HepG2 (cell line): ENCODE measurements at regions not wholly inside any gene's neighbourhood (a gene's known extent, or its start where the extent isn't known, plus 50 kb on each side); places are given as distances from the start of the nearest gene placed in this dataset.

Experiments used
- ATAC-seq: fragments of 200-7000 bp; cut with Tn5 transposase; 3 replicates; pipeline ENCODE4 v1.9.1; 2020; ENCODE audit warnings: mild to moderate bottlenecking, moderate library complexity
- BruUV-seq: library from RNA; stranded (reverse); fragments of 400-500 nt; replicated peaks from 2 replicates; lab custom pipeline; 2021; lab: Mats Ljungman, UMichigan
- CTCF ChIA-PET: fragments of 300-600 bp; formaldehyde crosslinking; extraction: SDS; loops from one replicate; lab custom pipeline; 2021; ENCODE audit warnings: low total read pairs, inconsistent platforms, low intra/inter-chr PET ratio; lab: Yijun Ruan, JAX
- POLR2A ChIA-PET: fragments of 350-600 bp; sonication (Branson Sonifier 250); formaldehyde crosslinking; loops from one replicate; lab custom pipeline; 2020; ENCODE audit warnings: antibody characterized with exemption, inconsistent platforms; lab: Yijun Ruan, JAX
- DNase-seq: peaks from one replicate; pipeline ENCODE4 v3.0.0-alpha.2; 2015; ENCODE audit warnings: low spot score
- FAIRE-seq: peaks from 3 replicates; lab custom pipeline; 2011; peaks lifted over from hg19 to GRCh38; lab: Jason Lieb, UNC
- H2AFZ ChIP-seq: one replicate; pipeline ENCODE4 v1.6.1; 2011; ENCODE audit warnings: low read length, inconsistent platforms
- H3K27ac ChIP-seq: fragments of 300-600 bp; 3 replicates; pipeline ENCODE4 v1.8.0; 2011; ENCODE audit warnings: mixed run types, mild to moderate bottlenecking, mixed read lengths, low read length, inconsistent platforms; ENCODE audit not compliant: insufficient read depth; ENCODE audit errors: extremely low read length
- H3K27me3 ChIP-seq, 2 experiments: fragments of 200-600 bp in 1 of 2; 2 replicates in 1 of 2; 3 replicates in 1 of 2; pipeline versions ENCODE4 v1.6.0 to v1.8.0; 2011; ENCODE audit warnings: low read length in 2 of 2, mild to moderate bottlenecking in 2 of 2, moderate library complexity in 2 of 2, inconsistent platforms in 1 of 2; ENCODE audit not compliant: insufficient read depth in 2 of 2, control insufficient read depth in 1 of 2
- H3K36me3 ChIP-seq, 2 experiments: fragments of 200-600 bp in 1 of 2; replicated peaks in 1 of 2; 2 replicates in 1 of 2; 3 replicates in 1 of 2; pipeline versions ENCODE4 v1.5.1 to v1.8.0; 2011; ENCODE audit warnings: low read length in 2 of 2, inconsistent platforms in 1 of 2; ENCODE audit not compliant: insufficient read depth in 2 of 2, control insufficient read depth in 1 of 2
- H3K4me1 ChIP-seq: 2 replicates; pipeline ENCODE4 v1.5.1; 2012; ENCODE audit warnings: low read length, inconsistent platforms; ENCODE audit not compliant: insufficient read depth
- H3K4me2 ChIP-seq: 2 replicates; pipeline ENCODE4 v1.6.0; 2011; ENCODE audit warnings: low read depth, low read length, inconsistent platforms
- H3K4me3 ChIP-seq, 3 experiments: fragments of 200-600 bp in 1 of 3; sonication (generic), shearing (Covaris generic) in 1 of 3; replicated peaks in 1 of 3; 2 replicates each; pipeline ENCODE4 v1.5.1; 2011 to 2016; ENCODE audit warnings: low read length in 3 of 3, inconsistent platforms in 2 of 3, low read depth in 2 of 3, mild to moderate bottlenecking in 2 of 3, control low read depth in 1 of 3, mixed read lengths in 1 of 3; ENCODE audit not compliant: insufficient read depth in 1 of 3
- H3K79me2 ChIP-seq: one replicate; pipeline ENCODE4 v1.6.1; 2011; ENCODE audit warnings: low read length, inconsistent platforms; ENCODE audit not compliant: insufficient read depth
- H3K9ac ChIP-seq: 2 replicates; pipeline ENCODE4 v1.6.0; 2011; ENCODE audit warnings: mild to moderate bottlenecking, low read depth, low read length, inconsistent platforms; ENCODE audit not compliant: insufficient read depth
- H3K9me3 ChIP-seq: 2 replicates; pipeline ENCODE4 v1.5.1; 2012; ENCODE audit warnings: mild to moderate bottlenecking, low read length
- H4K20me1 ChIP-seq: 2 replicates; pipeline ENCODE4 v1.6.0; 2011; ENCODE audit warnings: inconsistent platforms, mild to moderate bottlenecking, low read length, moderate library complexity; ENCODE audit not compliant: insufficient read depth
- AGO1 ChIP-seq: fragments of 200-400 bp; formaldehyde crosslinking; IDR thresholded peaks from 2 replicates; pipeline ENCODE4 v1.6.1; 2017; ENCODE audit warnings: mild to moderate bottlenecking, low read depth, low read length, moderate library complexity; ENCODE audit not compliant: poor library complexity, severe bottlenecking
- DNMT3B ChIP-seq: conservative IDR thresholded peaks from 2 replicates; pipeline ENCODE4 v1.6.1; 2016; ENCODE audit warnings: missing biosample characterization, control low read depth
- EZH2 ChIP-seq: conservative IDR thresholded peaks from 2 replicates; pipeline ENCODE4 v1.6.1; 2012; ENCODE audit warnings: mild to moderate bottlenecking, low read depth, low read length, moderate library complexity
- HDAC2 ChIP-seq: sonication (generic); formaldehyde crosslinking; IDR thresholded peaks from 2 replicates; pipeline ENCODE4 v1.4.0; 2020; ENCODE audit warnings: missing genetic modification reagents
- HOXA3 ChIP-seq: sonication (generic); formaldehyde crosslinking; IDR thresholded peaks from 2 replicates; pipeline ENCODE4 v1.5.0; 2020; ENCODE audit warnings: missing genetic modification reagents
- NR2C2 ChIP-seq: sonication (generic); formaldehyde crosslinking; IDR thresholded peaks from 2 replicates; pipeline ENCODE4 v1.4.0; 2020; ENCODE audit warnings: missing genetic modification reagents, mild to moderate bottlenecking, moderate library complexity, borderline replicate concordance
- RXRB ChIP-seq: IDR thresholded peaks from 2 replicates; pipeline ENCODE4 v1.6.1; 2016; ENCODE audit warnings: borderline replicate concordance, missing genetic modification reagents, missing compliant biosample characterization
- SATB2 ChIP-seq: sonication (generic); formaldehyde crosslinking; IDR thresholded peaks from 2 replicates; pipeline ENCODE4 v1.5.0; 2020; ENCODE audit warnings: missing genetic modification reagents
- SMAD1 ChIP-seq: sonication (generic); formaldehyde crosslinking; IDR thresholded peaks from 2 replicates; pipeline ENCODE4 v1.4.0; 2020; ENCODE audit warnings: missing genetic modification reagents, low read depth, mild to moderate bottlenecking, borderline replicate concordance
- SOX6 ChIP-seq, 2 experiments: fragments of 450-650 bp in 1 of 2; sonication (generic) in 1 of 2; formaldehyde crosslinking in 1 of 2; IDR thresholded peaks; 2 replicates each; pipeline versions ENCODE4 v1.4.0 to v1.6.1; 2017 to 2020; ENCODE audit warnings: antibody characterized with exemption in 1 of 2, mild to moderate bottlenecking in 1 of 2, missing genetic modification reagents in 1 of 2
- SRSF1 ChIP-seq: fragments of 200-400 bp; formaldehyde crosslinking; optimal IDR thresholded peaks from 2 replicates; pipeline ENCODE3; 2017; ENCODE audit warnings: mild to moderate bottlenecking, low read depth, low read length, moderate library complexity
- TCF12 ChIP-seq, 2 experiments: fragments of 450-650 bp in 1 of 2; sonication (generic) in 1 of 2; formaldehyde crosslinking in 1 of 2; IDR thresholded peaks; 2 replicates each; pipeline versions ENCODE4 v1.6.1 to v1.8.0; 2017 to 2022; ENCODE audit warnings: antibody characterized with exemption in 1 of 2, mild to moderate bottlenecking in 1 of 2, missing genetic modification reagents in 1 of 2, moderate library complexity in 1 of 2
- ZNF558 ChIP-seq: sonication (generic); formaldehyde crosslinking; IDR thresholded peaks from 2 replicates; pipeline ENCODE4 v1.9.0; 2022; ENCODE audit warnings: mild to moderate bottlenecking, missing genetic modification reagents, borderline replicate concordance
- ZNF713 ChIP-seq: sonication (generic); formaldehyde crosslinking; IDR thresholded peaks from 2 replicates; pipeline ENCODE4 v1.4.0; 2020; ENCODE audit warnings: mild to moderate bottlenecking, missing genetic modification reagents
- ZNF772 ChIP-seq: sonication (generic); formaldehyde crosslinking; IDR thresholded peaks from 2 replicates; pipeline ENCODE4 v1.5.0; 2020; ENCODE audit warnings: mild to moderate bottlenecking, missing genetic modification reagents
- ZNF777 ChIP-seq: sonication (generic); formaldehyde crosslinking; IDR thresholded peaks from 2 replicates; pipeline ENCODE4 v1.4.0; 2020; ENCODE audit warnings: missing genetic modification reagents
- WGBS: methylation state at CpG from one replicate; pipeline ENCODE4 v1.1.6; 2017; ENCODE audit warnings: low lambda C conversion rate; 5-methylcytosine and 5-hydroxymethylcytosine counted together
- in situ Hi-C: cut with HindIII; loops from 2 replicates; pipeline ENCODE4 v1.10.0; 2017; ENCODE audit warnings: low pct_unique_long_range_greater_than_20kb; ENCODE audit not compliant: extremely low pct_ligation_motif_present
- intact Hi-C: fragments of 100-400 bp; cut with micrococcal nuclease; formaldehyde crosslinking; loops from one replicate; pipeline ENCODE4 v1.10.0; 2022; ENCODE audit not compliant: unreplicated experiment
- TF ChIP-seq, protein P1 (sequence below): sonication (generic); formaldehyde crosslinking; IDR thresholded peaks from 2 replicates; pipeline ENCODE4 v1.4.0; 2020; ENCODE audit warnings: missing genetic modification reagents
- TF ChIP-seq, protein P2 (sequence below): sonication (generic); formaldehyde crosslinking; IDR thresholded peaks from 2 replicates; pipeline ENCODE4 v1.4.0; 2020; ENCODE audit warnings: missing genetic modification reagents

DNA sequence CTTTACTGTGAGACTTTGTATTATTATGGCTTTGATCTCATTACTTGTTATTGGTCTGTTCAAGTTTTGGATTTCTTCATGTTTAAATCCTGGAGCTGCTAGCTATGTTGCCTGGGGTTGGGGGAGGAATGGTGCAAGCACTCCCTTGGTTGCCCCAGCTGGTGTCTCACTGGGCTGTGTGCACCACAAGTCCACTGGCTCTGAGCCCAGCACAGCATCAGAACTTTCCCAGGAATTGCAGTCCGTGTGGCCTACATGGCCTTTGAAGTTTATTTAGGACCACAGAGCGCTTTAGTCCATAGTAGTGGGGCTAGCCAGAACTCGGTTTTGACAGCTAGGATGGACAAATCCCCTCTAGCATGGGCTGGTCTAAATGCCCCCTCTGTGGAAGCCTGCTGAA is 278.8 kb upstream of the RPS6KA3 start:
- no peak for TF ChIP-seq RXRB (CRISPR knock-in tag)
- no peak for TF ChIP-seq AGO1
- ATAC-seq (no peak), DNase-seq (no peak), FAIRE-seq (no peak)
- ChIA-PET POLR2A (no interaction called here), CTCF (no interaction called here)
- Histone ChIP-seq H3K36me3 (no peaks in the 10 kb centered on the region), H4K20me1 (no peaks in the 10 kb centered on the region), H3K4me1 (peaks cover 25% of the 10 kb centered on the region), H3K27me3 (no peaks in the 10 kb centered on the region), H3K4me2 (no peak overlapping the region), H3K27ac (no peak overlapping the region), H3K9ac (no peak overlapping the region), H3K79me2 (no peaks in the 10 kb centered on the region), H2AFZ (no peak overlapping the region), H3K9me3 (peaks cover 19% of the 10 kb centered on the region; the same call in 1 of the 2 replicates), H3K4me3 (no peak overlapping the region)
- no TSS peak for BruUV-seq
- in situ Hi-C loops: loop anchor here (25.0 kb wide), 4 partner anchors 192 to 1192 kb away; partner anchors contain the start of gene CNKSR2
- intact Hi-C loops: no loop called here
- no CpG with 5 or more reads among the region's 3 CpGs for WGBS

DNA sequence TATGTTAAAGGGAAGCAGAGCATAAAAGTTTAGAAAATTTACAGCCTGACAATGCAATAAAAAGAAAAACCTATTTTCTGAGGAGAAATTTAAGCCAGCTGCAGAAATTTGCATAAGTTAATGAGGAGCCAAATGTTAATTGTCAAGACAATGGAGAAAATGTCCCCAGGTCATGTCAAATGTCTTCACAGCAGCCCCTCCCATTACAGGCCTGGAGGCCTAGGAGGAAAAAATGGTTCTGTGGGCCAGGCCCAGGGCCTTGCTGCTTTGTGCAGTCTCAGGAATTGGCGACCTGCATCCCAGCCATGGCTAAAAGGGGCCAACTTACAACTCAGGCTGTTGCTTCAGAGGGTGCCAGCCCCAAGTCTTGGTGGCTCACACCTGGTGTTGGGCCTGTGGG is 275.4 kb upstream of the RPS6KA3 start:
- H3K4me3 ChIP-seq: no peak overlapping the region
- no peak overlapping the region for H2AFZ ChIP-seq
- H3K4me2 ChIP-seq: no peak overlapping the region
- no CpG with 5 or more reads among the region's 1 CpG for WGBS
- H3K4me1 ChIP-seq: peaks cover 12% of the 10 kb centered on the region; the same call in 1 of the 2 replicates
- H3K27me3 ChIP-seq: no peaks in the 10 kb centered on the region
- no peak overlapping the region for H3K9ac ChIP-seq
- peaks cover 19% of the 10 kb centered on the region; the same call in 1 of the 2 replicates for H3K9me3 ChIP-seq
- intact Hi-C loops: no loop called here
- no TSS peak for BruUV-seq
- in situ Hi-C loops: loop anchor here (25.0 kb wide), 4 partner anchors 195 to 1195 kb away; partner anchors contain the start of gene CNKSR2
- ATAC-seq: no peak
- H3K79me2 ChIP-seq: no peaks in the 10 kb centered on the region
- ChIA-PET CTCF (no interaction called here), POLR2A (no interaction called here)
- no peak for FAIRE-seq
- H3K36me3 ChIP-seq: no peaks in the 10 kb centered on the region
- DNase-seq: no peak
- H3K27ac ChIP-seq: no peak overlapping the region
- H4K20me1 ChIP-seq: no peaks in the 10 kb centered on the region
- TF ChIP-seq TCF12 (IDR thresholded peaks at IDR 0.05) (no peak), TCF12 (CRISPR knock-in tag; IDR thresholded peaks at IDR 0.05) (no peak), SOX6 (IDR thresholded peaks at IDR 0.05) (no peak), SOX6 (CRISPR knock-in tag; IDR thresholded peaks at IDR 0.05) (no peak), ZNF713 (CRISPR knock-in tag) (no peak), EZH2 (no peak), NR2C2 (CRISPR knock-in tag) (no peak), SMAD1 (CRISPR knock-in tag) (no peak), ZNF777 (CRISPR knock-in tag) (no peak), HOXA3 (no peak), SATB2 (CRISPR knock-in tag) (no peak), HDAC2 (CRISPR knock-in tag) (no peak), SRSF1 (no peak), ZNF772 (no peak), ZNF558 (CRISPR knock-in tag) (no peak), DNMT3B (CRISPR knock-in tag) (no peak)
- TF ChIP-seq, protein P1, sequence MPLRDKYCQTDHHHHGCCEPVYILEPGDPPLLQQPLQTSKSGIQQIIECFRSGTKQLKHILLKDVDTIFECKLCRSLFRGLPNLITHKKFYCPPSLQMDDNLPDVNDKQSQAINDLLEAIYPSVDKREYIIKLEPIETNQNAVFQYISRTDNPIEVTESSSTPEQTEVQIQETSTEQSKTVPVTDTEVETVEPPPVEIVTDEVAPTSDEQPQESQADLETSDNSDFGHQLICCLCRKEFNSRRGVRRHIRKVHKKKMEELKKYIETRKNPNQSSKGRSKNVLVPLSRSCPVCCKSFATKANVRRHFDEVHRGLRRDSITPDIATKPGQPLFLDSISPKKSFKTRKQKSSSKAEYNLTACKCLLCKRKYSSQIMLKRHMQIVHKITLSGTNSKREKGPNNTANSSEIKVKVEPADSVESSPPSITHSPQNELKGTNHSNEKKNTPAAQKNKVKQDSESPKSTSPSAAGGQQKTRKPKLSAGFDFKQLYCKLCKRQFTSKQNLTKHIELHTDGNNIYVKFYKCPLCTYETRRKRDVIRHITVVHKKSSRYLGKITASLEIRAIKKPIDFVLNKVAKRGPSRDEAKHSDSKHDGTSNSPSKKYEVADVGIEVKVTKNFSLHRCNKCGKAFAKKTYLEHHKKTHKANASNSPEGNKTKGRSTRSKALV (CRISPR knock-in tag): no peak
- TF ChIP-seq, protein P2, sequence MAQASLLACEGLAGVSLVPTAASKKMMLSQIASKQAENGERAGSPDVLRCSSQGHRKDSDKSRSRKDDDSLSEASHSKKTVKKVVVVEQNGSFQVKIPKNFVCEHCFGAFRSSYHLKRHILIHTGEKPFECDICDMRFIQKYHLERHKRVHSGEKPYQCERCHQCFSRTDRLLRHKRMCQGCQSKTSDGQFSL (CRISPR knock-in tag): no peak
